ENCODE measurements at regions not wholly inside any gene's neighbourhood (a gene's known extent, or its start where the extent isn't known, plus 50 kb on each side); places are given as distances from the start of the nearest gene placed in this dataset.

GRCh38 chr11:131077340-131077739 lies 161.1 kb upstream of the SNX19 start:
- no peak for TF ChIP-seq CTCF (conservative IDR thresholded peaks at IDR 0.05; ENCODE audit: control insufficient read depth, insufficient read depth, low read depth, low read length)
- DNase-seq (ENCODE audit: low read depth), result peak; percentile 15
- no peak overlapping the region for H3K4me3 ChIP-seq (ENCODE audit: control insufficient read depth, low read depth, low read length)

- DNase-seq (ENCODE audit: low read depth), result peak; percentile 25
- no peak overlapping the region for H3K4me3 ChIP-seq (ENCODE audit: control insufficient read depth, low read depth, low read length)
- no peak for TF ChIP-seq CTCF (conservative IDR thresholded peaks at IDR 0.05; ENCODE audit: control insufficient read depth, insufficient read depth, low read depth, low read length)
Measured at GRCh38 chr11:131079036-131079435, 162.8 kb upstream of the SNX19 start.

GRCh38 chr11:131089727-131090245 lies 173.5 kb upstream of the SNX19 start:
- no peak for TF ChIP-seq CTCF (conservative IDR thresholded peaks at IDR 0.05; ENCODE audit: control insufficient read depth, insufficient read depth, low read depth, low read length)

GRCh38 chr11:131092469-131092868 lies 176.2 kb upstream of the SNX19 start:
- H3K4me3 ChIP-seq (ENCODE audit: control insufficient read depth, low read depth, low read length), result no peak overlapping the region
- DNase-seq (ENCODE audit: low read depth), result peak; percentile 25
- TF ChIP-seq CTCF (conservative IDR thresholded peaks at IDR 0.05; ENCODE audit: control insufficient read depth, insufficient read depth, low read depth, low read length), result no peak

More at GRCh38 chr11:131089727-131090245, 173.5 kb upstream of the SNX19 start:
- no peak overlapping the region for H3K4me3 ChIP-seq (ENCODE audit: control insufficient read depth, low read depth, low read length)
- DNase-seq (ENCODE audit: low read depth), result no peak

- H3K4me3 ChIP-seq (ENCODE audit: control insufficient read depth, low read depth, low read length), result no peak overlapping the region
- DNase-seq (ENCODE audit: low read depth), result no peak
- TF ChIP-seq CTCF (conservative IDR thresholded peaks at IDR 0.05; ENCODE audit: control insufficient read depth, insufficient read depth, low read depth, low read length), result no peak
Measured at GRCh38 chr11:131094827-131095226, 178.5 kb upstream of the SNX19 start.

GRCh38 chr11:131095511-131096185 lies 179.4 kb upstream of the SNX19 start:
- no peak overlapping the region for H3K4me3 ChIP-seq (ENCODE audit: control insufficient read depth, low read depth, low read length)
- no peak for DNase-seq (ENCODE audit: low read depth)
- TF ChIP-seq CTCF (conservative IDR thresholded peaks at IDR 0.05; ENCODE audit: control insufficient read depth, insufficient read depth, low read depth, low read length), result no peak
